NCI-H82 treated with DMSO at 0.1 percent for 48 hours (cell line): ENCODE measurements at regions not wholly inside any gene's neighbourhood (a gene's known extent, or its start where the extent isn't known, plus 50 kb on each side); places are given as distances from the start of the nearest gene placed in this dataset.

Experiments
- DNase-seq: peaks from one replicate; lab custom pipeline; 2025; ENCODE audit not compliant: unreplicated experiment; lab: John Stamatoyannopoulos, UW

DNA sequence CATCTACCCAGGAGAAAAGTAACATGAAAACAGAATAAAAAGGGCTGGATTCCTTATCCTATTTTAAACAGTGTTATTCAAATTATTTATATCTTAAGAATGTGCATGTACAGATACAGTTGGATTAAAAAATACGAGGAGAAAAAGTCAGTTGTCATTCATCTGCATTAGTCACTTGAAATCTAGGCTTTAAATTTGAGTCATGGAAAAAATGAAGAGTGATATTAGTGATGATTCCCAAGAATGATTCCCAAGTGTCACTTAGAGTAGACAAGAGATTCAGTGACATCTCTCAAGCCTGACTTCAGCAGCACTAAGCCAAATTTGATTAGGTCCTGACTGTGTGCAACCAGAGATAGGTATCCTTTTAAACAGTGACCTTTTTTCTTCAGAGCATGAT lies 394.2 kb downstream of the IRS1 start:
- DNase-seq: no peak

DNA sequence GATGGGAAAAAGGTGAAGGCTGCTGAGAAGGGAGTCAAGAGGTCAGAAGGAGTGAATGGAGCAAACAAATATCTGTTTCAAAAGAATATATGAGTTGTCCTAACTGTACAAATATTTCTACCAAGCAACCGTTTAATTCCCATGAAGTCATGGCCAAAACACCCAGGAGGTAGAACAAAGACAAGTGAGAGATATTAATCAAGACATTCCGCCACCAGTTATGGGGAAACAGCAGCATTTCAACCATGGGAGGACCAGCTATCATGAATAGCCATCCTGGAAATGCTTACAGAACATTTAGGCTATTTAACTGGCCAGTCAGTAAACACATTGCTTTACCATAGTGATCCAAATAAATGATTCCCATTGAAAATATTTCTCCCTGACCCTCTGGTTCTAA lies 396.3 kb downstream of the IRS1 start:
- DNase-seq: no peak

DNA sequence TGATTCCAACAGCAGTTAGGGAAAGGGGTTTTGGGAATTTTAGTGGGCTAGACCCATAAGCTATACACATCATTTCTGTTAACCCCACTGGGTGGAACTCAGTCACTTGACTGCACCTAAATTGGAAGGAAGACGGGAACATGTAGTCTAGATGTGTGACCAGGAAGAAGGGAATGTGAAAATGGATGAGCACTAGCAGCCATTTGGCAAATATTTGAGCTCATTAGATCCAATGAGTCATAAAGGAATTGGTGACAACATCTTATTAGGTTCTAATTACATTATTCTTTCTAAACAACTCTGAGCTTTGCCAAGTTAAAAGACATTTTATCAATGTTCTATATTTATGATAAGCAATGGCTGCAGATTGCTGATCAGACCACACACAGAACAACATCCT lies 400.6 kb downstream of the IRS1 start:
- DNase-seq: no peak

DNA sequence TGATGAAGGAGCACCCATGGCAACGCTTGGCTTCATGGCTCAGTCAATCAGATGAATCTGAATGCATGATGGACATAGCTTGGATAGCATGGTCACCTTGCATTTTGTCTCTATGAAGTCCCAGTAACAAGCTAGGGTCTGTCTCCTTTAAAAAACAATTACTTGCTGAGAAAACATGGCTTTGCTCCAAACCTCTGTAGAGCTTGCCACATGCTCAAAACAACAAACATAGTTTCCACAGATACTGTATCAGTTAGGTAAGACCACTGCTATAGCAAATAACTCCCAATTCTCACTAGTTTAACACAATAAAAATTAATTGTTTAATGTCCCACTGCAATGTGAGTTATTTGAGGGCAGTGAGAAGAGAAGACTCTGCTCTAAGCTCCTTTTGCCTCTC lies 401.0 kb downstream of the IRS1 start:
- no peak for DNase-seq

DNA sequence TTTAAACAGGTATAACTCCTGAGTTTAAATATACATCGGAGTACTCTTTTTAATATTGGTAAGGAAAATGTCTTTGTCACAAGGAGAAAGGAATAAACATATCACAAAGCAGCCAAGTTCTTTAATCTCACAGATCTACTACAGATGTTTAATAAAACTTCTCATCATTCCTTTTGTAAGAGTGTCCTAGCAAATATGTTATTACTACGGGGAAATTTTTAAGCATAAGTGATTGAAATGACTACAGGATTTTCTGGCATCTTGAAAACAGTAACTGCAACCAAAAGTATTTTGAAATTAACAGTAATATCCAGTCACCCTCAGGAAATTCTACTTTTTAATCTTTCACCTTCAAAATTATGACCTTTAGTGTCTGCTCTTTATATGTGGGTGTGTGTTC lies 403.1 kb downstream of the IRS1 start:
- DNase-seq: no peak

DNA sequence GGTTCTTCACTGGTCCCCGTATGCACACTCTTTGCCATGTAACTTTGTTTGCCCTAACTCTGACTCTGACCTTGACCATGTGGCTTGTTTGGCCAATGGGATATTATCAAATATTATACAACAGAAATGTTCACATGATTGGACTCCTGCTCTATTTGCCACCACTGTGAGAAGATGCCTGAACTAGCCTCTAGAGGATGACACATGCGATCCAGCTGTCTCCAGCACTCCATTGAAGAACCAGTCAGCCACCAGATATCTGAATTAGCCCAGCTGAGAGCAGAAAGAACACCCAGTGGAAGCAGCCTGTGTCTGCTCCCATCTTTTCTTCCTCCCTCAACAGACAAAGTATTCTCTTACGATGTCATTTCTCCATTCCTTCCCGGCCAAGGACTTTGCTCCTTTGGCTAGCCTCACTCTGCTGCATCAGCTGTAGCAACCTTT lies 412.1 kb downstream of the IRS1 start:
- DNase-seq: no peak

DNA sequence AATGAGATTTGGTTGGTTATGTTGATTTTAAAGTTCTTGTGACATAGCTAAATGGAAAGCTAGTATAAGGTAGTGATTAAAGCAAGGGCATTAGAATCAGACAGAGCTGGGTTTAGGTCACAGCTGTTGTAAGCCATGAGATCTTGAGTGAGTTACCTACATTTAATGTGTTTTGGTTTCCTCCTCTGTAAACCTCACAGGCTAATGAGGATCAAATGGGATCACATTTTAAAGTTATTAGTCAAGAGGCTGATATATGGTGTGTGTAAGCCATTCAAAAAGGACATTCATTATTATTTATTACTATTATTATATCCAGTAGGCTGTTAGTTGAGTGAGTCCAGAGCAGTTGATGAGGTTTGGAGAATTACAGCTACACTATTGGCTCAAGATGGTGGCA lies 416.2 kb downstream of the IRS1 start:
- DNase-seq: no peak

DNA sequence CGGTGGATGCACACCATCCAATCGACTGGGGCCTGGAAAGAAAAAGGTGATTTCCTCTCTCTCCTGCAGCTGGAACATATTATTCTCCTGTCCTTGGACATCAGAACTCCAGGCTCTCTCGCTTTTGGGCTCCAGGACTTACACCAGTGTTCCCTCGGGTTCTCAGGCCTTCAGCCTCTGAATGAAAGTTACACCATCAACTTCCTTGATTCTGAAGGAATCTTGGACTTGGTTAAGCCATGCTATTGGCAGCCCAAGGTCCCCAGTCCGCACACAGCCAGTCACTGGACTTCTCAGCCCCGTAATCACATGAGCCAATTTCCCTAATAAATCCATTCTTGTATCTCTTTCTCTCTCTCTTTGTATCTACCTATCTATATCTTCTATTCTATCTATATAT lies 418.9 kb downstream of the IRS1 start:
- DNase-seq: no peak

DNA sequence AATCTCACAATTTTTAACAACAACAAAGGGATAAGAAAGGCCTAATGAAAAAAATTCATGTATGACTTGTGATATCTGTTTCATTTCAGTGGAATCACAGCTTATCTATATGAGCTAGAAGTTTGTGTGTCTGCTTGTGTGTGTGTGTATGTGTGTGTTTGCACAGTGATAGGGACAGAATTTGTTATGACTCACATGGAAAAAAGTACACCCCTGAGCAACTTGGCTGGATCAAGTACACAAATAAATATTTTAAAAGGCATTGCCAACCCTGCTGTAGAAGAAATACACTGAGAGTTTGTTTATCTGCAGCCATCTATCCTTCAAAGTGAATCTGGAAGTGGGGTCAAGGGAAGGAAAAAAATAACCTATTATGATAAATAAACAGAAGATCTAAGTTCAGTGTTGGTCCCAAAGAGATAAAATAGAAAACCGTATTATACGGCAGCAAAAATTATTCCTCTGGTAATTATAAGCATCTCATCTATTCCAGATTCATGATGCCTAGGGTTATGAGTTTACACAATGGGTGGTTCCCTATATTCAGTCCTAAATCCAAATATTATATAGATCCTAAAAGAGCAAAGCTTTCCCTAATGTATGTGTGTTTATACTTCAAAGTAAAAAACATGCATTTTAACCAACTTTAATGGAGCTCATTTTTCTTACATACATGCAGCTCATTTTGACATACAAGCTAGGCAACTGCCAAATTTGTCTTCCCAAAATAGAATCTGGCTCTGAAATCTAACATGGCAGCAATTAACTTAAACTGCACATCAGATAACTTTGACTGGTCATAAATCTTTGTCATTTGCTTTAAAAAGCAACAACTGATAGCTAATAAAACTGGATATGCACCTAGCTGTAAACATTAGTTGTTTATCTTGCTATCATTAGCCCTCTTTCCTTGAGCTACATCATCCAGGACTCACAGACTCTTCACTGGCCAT lies 420.6 kb downstream of the IRS1 start:
- DNase-seq: no peak

DNA sequence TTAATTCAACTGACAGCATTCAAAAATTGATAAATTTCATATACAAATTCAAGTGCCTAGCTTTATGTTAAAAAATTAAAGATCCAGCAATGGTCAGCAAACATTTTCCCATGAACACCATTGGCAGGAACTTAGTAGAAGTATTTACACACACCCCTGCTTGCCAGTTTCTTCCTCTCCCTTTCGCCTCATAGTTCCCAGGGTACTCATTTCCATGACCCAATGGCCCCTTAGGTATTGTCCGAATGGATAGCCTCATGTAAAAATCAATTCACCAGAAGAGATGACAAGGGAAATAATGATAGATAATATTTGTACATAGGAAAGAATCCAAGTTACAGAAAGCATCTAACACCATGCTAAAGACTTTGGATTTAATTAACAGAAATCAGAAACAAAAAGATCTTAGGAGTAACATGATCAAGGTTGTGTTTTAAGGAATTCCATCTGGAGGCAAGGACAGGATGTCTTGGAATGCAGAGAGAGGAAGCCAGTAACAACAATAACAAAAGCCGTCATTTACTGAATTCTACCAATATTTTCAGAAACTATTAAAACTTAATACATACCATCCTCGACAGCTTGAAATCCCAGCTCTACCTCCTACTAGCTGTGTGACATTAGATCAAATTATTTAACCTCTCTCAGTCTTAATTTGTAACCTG lies 423.0 kb downstream of the IRS1 start:
- no peak for DNase-seq

DNA sequence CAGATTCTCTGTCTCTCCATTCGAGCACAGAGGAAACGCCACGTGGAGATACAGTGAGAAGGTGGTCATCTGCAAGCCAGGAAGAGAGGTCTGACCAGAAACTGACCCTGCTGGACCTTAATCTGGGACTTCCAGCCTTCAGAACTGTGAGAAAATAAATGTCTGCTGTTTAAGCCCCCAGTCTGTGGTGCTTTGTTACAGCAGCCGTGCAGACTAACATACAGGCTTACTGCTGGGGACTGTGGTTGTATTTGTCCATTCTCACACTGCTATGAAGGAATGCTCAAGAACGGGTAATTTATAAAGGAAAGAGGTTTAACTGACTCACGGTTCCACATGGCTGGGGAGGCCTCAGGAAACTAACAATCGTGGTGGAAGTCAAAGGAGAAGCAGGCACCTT lies 432.7 kb downstream of the IRS1 start:
- no peak for DNase-seq

DNA sequence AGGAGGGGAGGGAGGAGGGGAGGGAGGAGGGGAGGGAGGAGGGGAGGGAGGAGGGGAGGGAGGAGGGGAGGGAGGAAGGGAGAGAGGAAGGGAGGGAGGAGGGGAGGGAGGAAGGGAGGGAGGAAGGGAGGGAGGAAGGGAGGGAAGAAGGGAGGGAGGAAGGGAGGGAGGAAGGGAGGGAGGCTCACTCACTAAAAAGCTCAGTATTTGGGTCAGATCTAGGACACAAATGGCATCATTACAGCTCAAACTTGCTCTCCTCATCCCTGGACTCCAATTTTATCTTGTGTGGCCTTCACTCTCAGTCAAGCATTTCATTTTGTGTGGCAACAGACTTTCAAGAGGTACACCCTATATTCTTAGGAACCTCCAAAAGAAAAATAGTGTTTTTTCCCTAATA lies 435.4 kb downstream of the IRS1 start:
- DNase-seq: no peak

DNA sequence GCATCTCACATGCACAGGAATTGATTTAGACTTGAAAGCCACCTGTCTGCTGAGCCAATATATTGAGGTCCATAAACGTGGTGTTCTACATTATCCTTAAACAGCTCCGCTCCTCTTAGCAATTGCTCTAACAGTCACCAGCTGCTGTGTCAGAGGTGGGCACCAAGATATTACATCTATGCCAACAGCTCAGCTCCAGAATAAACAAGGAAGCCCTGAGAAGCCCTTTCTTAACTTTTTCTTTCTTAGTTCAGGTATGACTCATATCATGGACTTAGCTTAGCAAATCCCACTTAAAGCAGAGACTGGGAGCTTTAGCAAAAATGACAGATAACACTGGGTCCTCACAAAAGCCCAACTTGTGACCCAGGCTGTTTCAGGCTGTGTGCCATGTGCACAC lies 436.6 kb downstream of the IRS1 start:
- DNase-seq: no peak

DNA sequence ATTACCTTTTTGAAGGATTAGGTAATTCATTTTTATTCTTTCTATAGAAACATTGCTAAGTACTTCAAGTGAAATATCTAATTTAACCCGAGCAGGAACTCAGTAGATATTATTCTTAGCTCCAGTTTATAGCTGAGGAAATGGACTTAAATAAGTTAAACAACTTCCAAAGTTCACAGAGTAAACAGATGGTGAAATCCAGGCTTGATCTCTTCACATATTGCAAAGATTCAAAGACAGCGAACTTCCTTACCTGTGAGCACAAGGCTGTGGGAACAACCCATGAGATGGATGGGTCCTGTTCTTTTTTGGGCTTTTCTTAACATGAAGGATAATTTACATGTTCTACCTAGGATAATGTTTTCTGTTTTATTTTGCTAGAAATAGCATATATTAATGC lies 439.0 kb downstream of the IRS1 start:
- DNase-seq: no peak

DNA sequence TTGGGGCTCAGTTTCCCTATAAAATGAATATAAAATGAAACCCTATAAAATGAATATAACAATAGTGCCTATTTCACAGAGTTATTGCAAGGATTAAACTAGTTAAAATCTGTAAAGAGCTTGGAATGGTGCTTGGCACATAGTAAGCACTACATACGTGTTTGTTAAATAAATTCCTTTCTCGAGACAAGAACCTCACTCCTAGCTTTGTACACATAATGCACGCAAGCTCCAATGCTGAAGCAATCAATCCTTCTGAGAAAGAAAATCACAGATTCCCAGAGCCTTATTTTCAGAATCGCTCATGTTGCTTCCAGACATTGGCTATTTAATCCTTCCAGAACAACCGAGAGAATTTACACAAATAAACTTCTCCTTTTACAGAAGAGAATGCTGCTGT lies 440.9 kb downstream of the IRS1 start:
- no peak for DNase-seq

DNA sequence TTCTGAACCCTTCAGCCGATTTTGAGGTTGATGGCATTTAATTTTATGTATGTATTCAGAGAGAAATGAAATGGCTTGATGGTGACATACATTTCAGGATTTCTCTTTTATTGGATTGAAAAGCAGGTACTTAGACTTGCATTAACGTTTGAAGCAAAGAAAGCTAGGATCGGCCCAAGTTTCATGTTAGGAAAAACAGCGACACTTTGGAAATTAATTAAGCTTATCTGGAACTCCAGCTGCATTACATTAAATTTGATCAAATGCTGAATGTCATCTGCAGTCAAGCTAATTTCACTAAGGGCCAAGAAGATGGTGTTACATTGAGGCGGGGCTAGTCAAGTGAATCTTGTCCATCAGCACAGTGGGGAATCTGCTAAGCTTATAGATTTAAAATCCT lies 441.8 kb downstream of the IRS1 start:
- DNase-seq: no peak

DNA sequence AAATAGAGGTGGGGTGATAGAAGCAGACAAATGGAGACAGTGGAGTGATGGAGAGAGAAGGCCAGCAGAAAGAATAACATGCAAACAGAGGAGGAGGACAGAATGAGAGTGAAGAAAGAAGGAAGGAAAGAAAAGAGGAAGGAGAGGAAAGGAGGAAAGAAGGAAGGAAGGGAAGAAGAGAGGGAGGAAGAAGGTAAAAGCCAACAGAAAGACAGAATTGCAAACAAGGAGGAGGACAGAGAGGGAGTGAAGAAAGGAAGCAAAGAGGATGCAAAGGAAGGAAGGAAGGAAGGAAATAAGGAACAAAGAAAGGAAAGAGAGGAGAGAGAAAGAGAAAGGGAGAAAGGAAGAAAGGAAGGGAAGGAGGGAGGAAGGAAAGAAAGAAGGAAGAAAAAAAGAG lies 444.0 kb downstream of the IRS1 start:
- no peak for DNase-seq

DNA sequence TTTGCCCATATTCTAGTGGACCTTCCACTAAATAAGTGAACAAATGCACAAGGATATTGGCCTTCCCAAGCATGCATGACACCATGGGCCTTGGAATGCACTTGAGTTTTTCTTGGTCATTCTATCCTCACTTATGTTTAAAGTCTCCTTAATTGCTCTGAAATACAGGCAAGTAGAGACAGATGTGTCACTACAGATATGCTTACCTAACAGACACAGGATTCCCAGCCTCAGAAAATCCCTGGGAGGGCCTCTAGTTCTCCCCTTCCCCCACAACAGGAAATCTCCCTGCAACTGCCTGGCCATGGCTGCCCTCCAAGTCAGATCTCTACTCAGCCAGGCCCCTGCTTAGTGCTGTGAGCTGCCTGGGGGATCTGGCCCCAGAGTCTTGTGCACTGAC lies 445.2 kb downstream of the IRS1 start:
- peak; percentile 27 for DNase-seq

DNA sequence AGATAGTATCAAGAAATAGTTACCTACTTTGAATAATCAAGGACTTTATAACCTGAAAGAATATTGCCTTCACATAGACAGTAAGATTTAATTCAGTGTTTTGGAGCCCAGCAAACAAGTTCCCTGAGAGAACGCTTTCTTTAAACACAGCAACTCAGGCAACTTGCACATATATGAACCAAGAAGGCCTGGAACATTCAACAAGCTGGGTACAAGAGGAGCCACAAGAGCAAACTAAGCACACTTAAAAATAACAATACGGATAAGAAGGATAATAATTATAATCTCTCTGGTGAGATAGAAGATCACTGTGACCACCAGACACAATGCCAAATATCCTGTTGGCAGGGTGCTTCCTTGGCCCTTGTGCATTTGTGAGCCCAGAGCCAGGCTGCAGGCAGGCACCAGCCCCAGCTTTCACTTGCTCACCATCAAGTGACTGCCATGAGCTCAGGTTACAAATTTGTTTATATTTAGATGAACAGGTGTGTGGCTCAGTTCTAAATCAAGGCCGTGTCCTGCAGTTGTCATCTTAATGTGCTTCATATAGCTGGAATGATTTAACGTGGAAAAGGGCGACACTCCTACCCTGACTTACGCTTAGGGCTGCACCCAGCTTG lies 446.6 kb downstream of the IRS1 start:
- no peak for DNase-seq

DNA sequence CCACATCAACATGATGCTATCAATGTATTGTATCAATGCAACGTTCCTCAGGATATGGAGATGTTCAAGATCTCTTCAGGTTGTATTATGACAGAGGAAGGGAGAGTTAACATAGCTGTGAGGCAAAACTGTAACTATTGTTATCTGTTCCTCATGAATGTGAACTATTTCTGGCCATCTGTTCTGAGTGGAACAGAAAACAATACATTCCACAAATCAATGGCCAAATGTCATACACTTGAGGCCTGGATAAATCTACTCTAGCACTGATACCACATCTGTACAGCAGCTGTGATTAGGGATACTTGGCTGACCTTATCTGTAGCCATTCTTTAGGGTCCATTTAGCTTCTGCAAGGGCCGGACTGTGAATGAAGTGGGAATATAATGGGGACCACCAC lies 447.9 kb downstream of the IRS1 start:
- no peak for DNase-seq

DNA sequence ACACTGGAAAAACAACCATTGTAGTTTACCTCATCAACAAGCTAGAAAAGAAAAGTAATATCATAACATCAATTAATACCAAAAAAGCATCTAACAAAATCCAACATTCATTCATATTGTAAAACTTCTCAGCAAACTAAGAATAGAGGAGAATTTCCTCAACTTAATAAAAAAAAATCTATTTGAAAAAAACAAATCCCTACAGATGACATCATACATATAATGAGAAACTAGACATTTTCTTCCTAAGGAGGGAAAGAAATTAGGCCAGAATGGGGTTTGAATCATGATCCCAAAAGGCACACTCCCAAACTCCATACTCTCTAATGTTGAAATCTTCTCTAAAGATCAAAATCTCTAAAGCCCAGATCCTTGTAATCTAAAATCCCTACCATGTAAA lies 460.0 kb downstream of the IRS1 start:
- DNase-seq: no peak

DNA sequence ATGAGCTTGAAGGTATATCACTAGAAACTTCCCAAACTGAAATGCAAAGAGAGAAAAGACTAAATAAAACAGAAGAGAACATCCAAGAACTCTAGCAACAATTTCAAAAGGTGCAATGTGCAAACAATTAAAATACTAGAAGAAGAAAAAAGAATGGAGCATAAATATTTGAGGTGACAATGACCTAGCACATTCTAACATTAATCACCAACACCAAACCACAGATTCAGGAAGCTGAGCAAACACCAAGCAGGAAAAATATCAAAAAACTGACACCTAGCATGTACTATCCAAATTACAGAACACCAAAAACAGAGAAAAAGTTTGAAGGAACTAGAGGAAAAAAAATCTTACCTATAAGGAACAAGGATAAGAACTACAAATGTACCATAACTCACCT lies 460.8 kb downstream of the IRS1 start:
- DNase-seq: no peak
